ENCODE measurements at regions not wholly inside any gene's neighbourhood (a gene's known extent, or its start where the extent isn't known, plus 50 kb on each side); places are given as distances from the start of the nearest gene placed in this dataset.

- TF ChIP-seq CTCF (IDR thresholded peaks at IDR 0.05) (no peak), POLR2A (IDR thresholded peaks at IDR 0.05) (no peak)
Observed at GRCh38 chr1:105260001-105260400, 1510.3 kb downstream of the AMY1C start.
